NCI-H460 (cell line): ENCODE measurements at regions not wholly inside any gene's neighbourhood (a gene's known extent, or its start where the extent isn't known, plus 50 kb on each side); places are given as distances from the start of the nearest gene placed in this dataset.

Experiments
- DNase-seq: peaks from one replicate; pipeline ENCODE4 v3.0.0-alpha.2; 2016; ENCODE audit warnings: low read depth; ENCODE audit errors: extremely low read depth

DNA sequence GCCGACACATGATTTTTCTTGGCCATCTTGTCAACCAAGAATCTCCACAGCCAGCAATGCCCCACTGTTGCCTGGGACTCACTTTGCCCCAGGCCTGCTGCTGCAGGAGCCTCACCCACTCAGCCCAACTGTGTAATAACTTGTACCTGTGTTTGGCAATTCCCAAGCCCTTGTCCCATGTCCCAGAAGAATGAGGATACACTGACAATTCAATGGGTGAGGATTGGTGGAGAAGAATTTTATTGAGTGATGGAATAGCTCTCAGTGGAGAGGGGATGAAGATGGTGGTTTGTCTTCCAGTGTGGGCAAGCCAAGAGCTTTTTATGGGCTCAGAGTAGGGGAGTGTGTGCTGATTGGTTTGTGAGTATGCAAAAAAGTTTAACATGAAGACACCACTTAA lies 861.9 kb downstream of the TFAP2A start:
- DNase-seq, result no peak

DNA sequence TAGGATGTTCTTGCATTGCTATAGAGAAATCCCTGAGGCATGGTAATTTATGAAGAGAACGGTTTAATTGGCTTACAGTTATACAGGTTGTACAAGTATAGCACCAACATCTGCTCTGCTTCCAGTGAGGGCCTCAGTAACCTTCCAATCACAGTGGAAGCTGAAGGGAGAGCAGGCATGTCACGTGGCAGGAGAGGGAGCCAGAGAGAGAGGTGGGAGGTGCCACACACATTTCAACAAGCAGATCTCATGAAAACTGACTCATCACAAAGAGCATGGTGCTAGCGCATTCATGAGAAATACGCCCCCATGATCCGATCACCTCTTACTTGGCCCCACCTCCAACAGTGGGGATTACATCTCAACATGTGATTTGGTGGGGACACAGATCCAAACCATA lies 871.2 kb downstream of the TFAP2A start:
- DNase-seq, result no peak

GRCh38 chr6:9540534-9541126 lies 874.2 kb downstream of the TFAP2A start:
- peak; percentile 38 for DNase-seq

DNA sequence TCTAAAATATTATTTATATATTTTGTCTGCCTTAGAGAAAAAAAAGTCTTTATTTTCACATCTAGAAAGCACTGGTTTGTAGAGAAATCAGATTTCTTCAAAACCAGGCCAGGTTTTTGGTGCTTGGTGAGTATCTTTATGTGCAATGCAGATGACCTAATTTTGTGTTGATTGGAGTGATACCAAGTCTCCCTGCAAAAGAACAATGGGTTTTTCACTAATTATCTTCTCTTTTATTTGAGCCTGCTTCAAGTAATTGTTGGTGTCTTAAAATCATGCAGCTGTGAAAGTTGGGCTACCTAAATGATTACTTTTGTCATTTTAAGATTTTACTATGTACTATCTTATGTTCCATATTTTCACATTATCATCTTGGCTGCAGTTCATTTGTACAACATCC lies 874.7 kb downstream of the TFAP2A start:
- DNase-seq, result no peak

DNA sequence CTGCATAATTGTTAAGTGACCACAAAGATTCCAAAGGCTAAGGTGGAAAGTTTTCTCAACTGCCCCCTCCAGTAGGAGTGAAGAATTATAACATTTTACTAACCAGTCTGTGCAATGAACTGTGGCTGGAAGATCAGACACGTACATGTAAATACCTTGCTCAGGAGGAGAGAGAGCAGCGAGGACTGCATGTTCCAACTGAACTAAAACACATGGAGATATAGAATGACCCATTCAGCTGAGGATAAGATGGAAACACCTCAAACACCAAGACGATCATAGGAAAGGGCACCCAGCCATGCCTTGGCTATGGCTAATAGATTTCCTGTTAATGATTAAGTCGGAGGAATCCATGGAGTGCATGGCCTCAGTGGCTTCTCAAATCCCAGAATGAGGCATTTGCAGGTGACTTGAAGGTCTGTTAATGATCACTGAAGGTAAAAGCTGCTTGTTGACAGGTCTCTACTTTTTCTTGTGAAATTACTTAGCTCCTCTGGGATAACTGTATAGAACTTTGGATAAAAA lies 875.6 kb downstream of the TFAP2A start:
- no peak for DNase-seq

- no peak for DNase-seq
These were observed 877.5 kb downstream of the TFAP2A start for GRCh38 chr6:9537381-9537780.

DNA sequence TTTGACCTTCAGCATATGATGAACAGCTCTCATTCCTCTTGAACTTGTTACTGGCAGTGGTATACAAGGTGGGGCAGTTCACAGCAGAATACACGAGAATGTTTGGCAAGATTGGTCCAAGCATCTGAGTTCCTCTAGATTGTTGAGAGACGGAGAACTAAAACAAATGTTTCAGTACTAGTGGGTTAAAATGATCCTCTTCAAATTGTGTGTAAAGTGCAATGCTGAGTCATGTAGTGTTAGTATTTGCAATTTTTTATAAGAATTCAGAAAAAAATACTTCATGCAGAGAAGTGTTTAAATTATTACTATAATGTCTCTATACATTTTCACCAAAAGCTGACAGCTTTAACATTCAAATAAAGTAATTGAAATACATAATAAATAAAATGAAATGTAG lies 879.8 kb downstream of the TFAP2A start:
- no peak for DNase-seq

- DNase-seq, result no peak
These were observed 882.0 kb downstream of the TFAP2A start for GRCh38 chr6:9532621-9533557.

- no peak for DNase-seq
These were observed 887.1 kb downstream of the TFAP2A start for GRCh38 chr6:9527679-9528286.

DNA sequence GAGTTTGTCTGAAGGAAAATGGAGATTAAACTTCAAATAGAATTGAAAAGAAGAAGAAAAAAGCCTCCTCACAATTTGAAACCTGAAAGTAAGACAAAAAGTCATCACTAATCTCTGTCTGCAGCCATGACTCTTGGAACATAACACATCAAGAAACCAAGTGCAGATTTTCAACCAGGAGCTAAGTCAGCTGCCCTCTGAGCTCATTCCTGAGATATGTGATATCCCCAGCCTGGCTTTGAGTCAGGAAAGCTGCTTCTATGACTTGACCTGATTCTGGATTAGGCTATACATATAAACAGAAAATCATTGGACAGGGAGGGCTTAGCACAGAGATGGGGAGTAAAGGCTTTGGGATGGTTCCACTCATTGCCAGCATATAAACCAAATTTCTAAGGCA lies 891.4 kb downstream of the TFAP2A start:
- DNase-seq, result no peak

GRCh38 chr6:9522101-9522500 lies 892.8 kb downstream of the TFAP2A start:
- no peak for DNase-seq

DNA sequence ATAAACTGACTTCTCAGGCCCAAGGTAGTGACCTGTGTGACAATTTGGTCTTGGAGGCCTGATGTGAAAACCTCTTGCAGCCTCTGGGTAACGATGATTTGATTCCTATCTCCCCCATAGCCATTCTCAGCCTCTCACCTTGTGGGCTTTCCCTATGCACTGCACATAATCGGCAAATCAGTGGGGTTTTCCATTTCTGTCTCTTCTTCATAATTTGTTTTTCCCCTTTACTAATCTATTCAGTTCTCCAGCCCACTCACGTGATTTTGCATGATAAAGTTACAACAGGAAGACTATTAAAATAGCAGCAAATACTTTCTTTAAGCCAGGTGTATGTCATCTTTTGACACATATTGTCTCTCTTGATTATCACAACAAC lies 893.7 kb downstream of the TFAP2A start:
- DNase-seq, result no peak

GRCh38 chr6:9520417-9521151 lies 894.3 kb downstream of the TFAP2A start:
- DNase-seq, result peak; percentile 80

DNA sequence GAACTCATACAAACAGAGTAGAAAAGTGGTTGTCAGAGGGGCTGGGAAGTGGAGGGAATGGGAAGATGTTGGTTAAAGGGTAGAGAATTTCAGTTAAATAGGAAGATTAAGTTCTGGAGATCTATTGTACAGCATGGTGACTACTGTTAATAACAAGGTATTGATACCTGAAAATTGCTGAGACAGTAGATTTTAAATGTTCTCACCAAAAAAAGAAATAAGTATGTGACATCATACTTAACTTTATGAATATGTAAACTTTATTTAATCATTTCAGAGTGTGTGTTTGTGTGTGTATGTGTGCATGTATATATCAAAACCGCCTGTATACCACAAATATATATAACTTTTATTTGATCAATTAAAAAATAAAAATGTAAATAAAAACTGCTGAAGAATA lies 896.4 kb downstream of the TFAP2A start:
- DNase-seq, result no peak

- no peak for DNase-seq
These were observed 897.1 kb downstream of the TFAP2A start for GRCh38 chr6:9517806-9518205.

DNA sequence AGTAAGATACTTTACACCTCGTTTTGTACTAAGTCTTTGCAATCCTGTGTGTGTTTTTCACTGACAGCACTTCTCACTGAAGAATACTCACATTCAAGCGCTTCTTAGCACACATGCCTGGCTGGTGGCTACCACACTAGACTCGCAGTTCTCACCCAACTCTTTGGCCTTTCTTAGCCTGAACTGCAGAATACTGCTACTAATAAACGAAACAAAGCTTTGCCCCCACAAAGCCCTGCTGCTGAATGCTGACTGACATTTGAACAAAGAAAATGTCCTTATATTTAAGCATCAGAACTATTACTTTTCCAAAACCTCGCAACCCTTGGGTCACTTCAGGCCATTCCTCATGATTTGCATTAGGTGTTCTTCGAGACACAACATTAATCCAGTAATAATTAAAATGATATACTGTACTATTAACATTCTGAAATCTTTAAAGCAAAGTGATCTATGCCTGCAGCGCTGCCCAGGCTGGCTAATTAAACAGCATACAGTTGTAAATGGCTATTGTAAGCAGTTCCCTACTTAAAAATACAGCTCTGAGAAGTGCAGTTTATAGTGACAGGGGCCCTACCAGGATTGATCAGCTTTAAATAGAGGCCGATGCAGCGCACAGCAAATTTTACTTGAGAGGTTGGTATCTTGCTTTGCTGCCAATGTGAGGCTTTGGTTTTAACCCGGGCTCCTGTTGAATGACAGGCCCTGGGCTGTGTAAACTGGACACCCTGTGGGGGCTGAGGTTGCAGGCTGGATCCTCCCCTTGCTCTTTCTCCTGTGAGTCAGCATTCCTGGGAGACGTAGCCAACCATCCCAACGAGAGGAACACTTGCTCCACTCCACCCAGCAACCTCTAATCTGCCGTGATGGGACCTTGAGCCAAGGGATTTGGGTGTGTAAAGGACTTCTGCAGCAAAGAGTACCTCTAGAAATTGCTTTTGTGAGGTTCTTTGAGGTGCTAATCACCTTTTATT lies 899.0 kb downstream of the TFAP2A start:
- DNase-seq, result peak; percentile 86

DNA sequence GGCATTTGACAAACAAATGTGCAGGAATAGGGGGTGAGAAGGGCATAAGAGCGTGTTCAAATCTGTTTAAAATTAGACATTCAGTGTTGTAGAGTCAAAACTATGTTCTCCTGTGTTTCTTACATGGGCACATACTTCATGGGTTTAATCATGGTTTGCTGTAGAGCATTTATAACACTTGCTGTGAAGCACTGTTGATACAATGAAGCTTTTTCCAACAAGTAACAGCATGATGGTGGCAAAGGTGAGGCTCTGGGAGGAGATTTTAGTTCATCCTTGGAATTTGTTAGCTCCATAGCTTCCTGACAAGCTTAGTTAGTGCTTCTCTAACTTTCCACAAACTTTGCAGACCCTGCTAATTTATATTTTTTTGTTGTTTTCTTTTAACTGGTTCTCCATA lies 900.7 kb downstream of the TFAP2A start:
- no peak for DNase-seq

- no peak for DNase-seq
These were observed 903.7 kb downstream of the TFAP2A start for GRCh38 chr6:9511157-9511556.

- no peak for DNase-seq
These were observed 907.6 kb downstream of the TFAP2A start for GRCh38 chr6:9507136-9507895.
